CD4-positive, alpha-beta T cell treated with Interleukin-2 at 100 ng/mL for 4 hours (primary cell): ENCODE measurements at regions not wholly inside any gene's neighbourhood (a gene's known extent, or its start where the extent isn't known, plus 50 kb on each side); places are given as distances from the start of the nearest gene placed in this dataset.

Experiments
- DNase-seq: peaks from one replicate; pipeline ENCODE4 v3.0.0-alpha.2; 2020; ENCODE audit warnings: low spot score

GRCh38 chr2:41726364-41726763, 321.5 kb upstream of the PKDCC start:
- no peak for DNase-seq

- DNase-seq: no peak
Measured at GRCh38 chr2:41727152-41727551, 320.7 kb upstream of the PKDCC start.

- DNase-seq: no peak
Measured at GRCh38 chr2:41727711-41728110, 320.1 kb upstream of the PKDCC start.

GRCh38 chr2:41728788-41729338, 319.0 kb upstream of the PKDCC start:
- DNase-seq: no peak

- no peak for DNase-seq
Measured at GRCh38 chr2:41729800-41730364, 317.9 kb upstream of the PKDCC start.

GRCh38 chr2:41735006-41735405, 312.8 kb upstream of the PKDCC start:
- no peak for DNase-seq

GRCh38 chr2:41735476-41735875, 312.3 kb upstream of the PKDCC start:
- no peak for DNase-seq

- no peak for DNase-seq
Measured at GRCh38 chr2:41736105-41736567, 311.7 kb upstream of the PKDCC start.

GRCh38 chr2:41736586-41736985, 311.2 kb upstream of the PKDCC start:
- no peak for DNase-seq

GRCh38 chr2:41737888-41738287, 309.9 kb upstream of the PKDCC start:
- no peak for DNase-seq

GRCh38 chr2:41741951-41742595, 305.7 kb upstream of the PKDCC start:
- DNase-seq: no peak

- no peak for DNase-seq
Measured at GRCh38 chr2:41743324-41743723, 304.5 kb upstream of the PKDCC start.

GRCh38 chr2:41750829-41751228, 297.0 kb upstream of the PKDCC start:
- no peak for DNase-seq

- no peak for DNase-seq
Measured at GRCh38 chr2:41759880-41760279, 287.9 kb upstream of the PKDCC start.

GRCh38 chr2:41763141-41763540, 284.7 kb upstream of the PKDCC start:
- no peak for DNase-seq

- DNase-seq: no peak
Measured at GRCh38 chr2:41764131-41764530, 283.7 kb upstream of the PKDCC start.

GRCh38 chr2:41764919-41765318, 282.9 kb upstream of the PKDCC start:
- DNase-seq: no peak

GRCh38 chr2:41768310-41768709, 279.5 kb upstream of the PKDCC start:
- DNase-seq: no peak

- DNase-seq: no peak
Measured at GRCh38 chr2:41771710-41772109, 276.1 kb upstream of the PKDCC start.

GRCh38 chr2:41772697-41773096, 275.1 kb upstream of the PKDCC start:
- no peak for DNase-seq

- no peak for DNase-seq
Measured at GRCh38 chr2:41774011-41774605, 273.7 kb upstream of the PKDCC start.

GRCh38 chr2:41775366-41776025, 272.3 kb upstream of the PKDCC start:
- DNase-seq: no peak

GRCh38 chr2:41779888-41780287, 267.9 kb upstream of the PKDCC start:
- DNase-seq: no peak
